OCI-LY3 (cell line): ENCODE measurements at regions not wholly inside any gene's neighbourhood (a gene's known extent, or its start where the extent isn't known, plus 50 kb on each side); places are given as distances from the start of the nearest gene placed in this dataset.

Experiments used
- H2AFZ ChIP-seq: fragments of 200-600, 300-600 bp; shearing (Covaris generic); 2 replicates; pipeline ENCODE4 v1.6.0; 2014; ENCODE audit warnings: antibody characterized with exemption, low read depth, low read length
- H3K27ac ChIP-seq: fragments of 200-600, 300-600 bp; sonication (generic); 2 replicates; pipeline ENCODE4 v1.5.1; 2014; ENCODE audit warnings: mild to moderate bottlenecking, low read length, moderate library complexity, mixed read lengths
- H3K27me3 ChIP-seq: fragments of 200-600, 300-600 bp; sonication (generic); 2 replicates; pipeline ENCODE4 v1.6.1; 2014; ENCODE audit warnings: low read depth, low read length, mixed read lengths
- H3K36me3 ChIP-seq: fragments of 200-600, 300-600 bp; sonication (generic); replicated peaks from 2 replicates; pipeline ENCODE3; 2014; ENCODE audit warnings: low read depth, low read length, mixed read lengths
- H3K4me1 ChIP-seq: fragments of 300-600, 200-600 bp; sonication (generic); 2 replicates; pipeline ENCODE4 v1.6.1; 2014; ENCODE audit warnings: low read length, mixed read lengths
- H3K4me2 ChIP-seq: fragments of 200-600, 300-600 bp; sonication (generic); 2 replicates; pipeline ENCODE4 v1.6.1; 2014; ENCODE audit warnings: low read length, mixed read lengths
- H3K4me3 ChIP-seq: fragments of 300-600, 200-600 bp; sonication (generic); 2 replicates; pipeline ENCODE4 v1.5.1; 2014; ENCODE audit warnings: antibody characterized with exemption, mild to moderate bottlenecking, low read length, moderate library complexity
- H3K79me2 ChIP-seq: fragments of 300-600, 200-600 bp; shearing (Covaris generic); 2 replicates; pipeline ENCODE4 v1.6.1; 2014; ENCODE audit warnings: mild to moderate bottlenecking, low read length, mixed read lengths
- H3K9ac ChIP-seq: fragments of 300-600, 200-600 bp; shearing (Covaris generic); 2 replicates; pipeline ENCODE4 v1.6.0; 2014; ENCODE audit warnings: mild to moderate bottlenecking, low read length, moderate library complexity
- H3K9me3 ChIP-seq: fragments of 200-600, 300-600 bp; shearing (Covaris generic); 2 replicates; pipeline ENCODE4 v1.6.1; 2014; ENCODE audit warnings: low read length, mixed read lengths; ENCODE audit not compliant: insufficient read depth
- H4K20me1 ChIP-seq: fragments of 200-600, 300-600 bp; sonication (generic); 2 replicates; pipeline ENCODE4 v1.6.1; 2016; ENCODE audit warnings: low read length, mixed read lengths; ENCODE audit not compliant: insufficient read depth
- EZH2phosphoT487 ChIP-seq: fragments of 200-600 bp; shearing (Covaris generic); IDR thresholded peaks from 2 replicates; pipeline ENCODE4 v1.6.1; 2018; ENCODE audit warnings: antibody characterized with exemption, mixed run types, low read depth
- TF ChIP-seq, protein P1 (sequence below): fragments of 200-600, 300-600 bp; sonication (generic); IDR thresholded peaks from 2 replicates; pipeline ENCODE4 v1.5.1; 2014; ENCODE audit warnings: antibody characterized with exemption, low read length, low read depth

DNA sequence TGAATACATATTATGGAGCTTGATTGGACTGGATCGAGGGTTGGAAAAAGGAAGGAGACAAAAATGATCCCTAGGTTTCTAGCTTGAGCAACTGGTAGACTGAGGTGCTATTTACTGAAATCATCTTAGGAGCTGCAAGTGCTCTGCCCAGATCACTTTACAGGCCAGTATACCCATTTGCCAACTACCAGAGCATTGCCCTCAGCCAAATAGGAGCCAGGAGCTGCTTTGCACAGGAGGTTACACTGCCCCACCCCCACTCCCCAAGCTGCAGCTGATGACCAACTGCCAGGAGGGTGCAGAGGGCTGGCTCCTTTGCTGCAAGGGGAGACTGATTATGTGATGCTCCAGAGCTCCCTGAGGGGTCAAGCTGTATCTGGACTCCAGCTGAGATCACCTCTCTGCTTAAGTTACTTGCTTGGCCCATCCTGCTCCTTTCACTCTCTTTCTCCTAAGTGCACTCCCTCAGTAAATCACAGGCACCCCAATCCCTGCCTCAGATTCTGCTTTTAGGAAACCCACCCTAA is 275.4 kb downstream of the ZEB1 start:
- no peak overlapping the region for H3K9ac ChIP-seq
- H3K79me2 ChIP-seq, result no peaks in the 10 kb centered on the region
- no peaks in the 10 kb centered on the region for H3K27me3 ChIP-seq
- TF ChIP-seq EZH2phosphoT487, result no peak
- TF ChIP-seq, protein P1, sequence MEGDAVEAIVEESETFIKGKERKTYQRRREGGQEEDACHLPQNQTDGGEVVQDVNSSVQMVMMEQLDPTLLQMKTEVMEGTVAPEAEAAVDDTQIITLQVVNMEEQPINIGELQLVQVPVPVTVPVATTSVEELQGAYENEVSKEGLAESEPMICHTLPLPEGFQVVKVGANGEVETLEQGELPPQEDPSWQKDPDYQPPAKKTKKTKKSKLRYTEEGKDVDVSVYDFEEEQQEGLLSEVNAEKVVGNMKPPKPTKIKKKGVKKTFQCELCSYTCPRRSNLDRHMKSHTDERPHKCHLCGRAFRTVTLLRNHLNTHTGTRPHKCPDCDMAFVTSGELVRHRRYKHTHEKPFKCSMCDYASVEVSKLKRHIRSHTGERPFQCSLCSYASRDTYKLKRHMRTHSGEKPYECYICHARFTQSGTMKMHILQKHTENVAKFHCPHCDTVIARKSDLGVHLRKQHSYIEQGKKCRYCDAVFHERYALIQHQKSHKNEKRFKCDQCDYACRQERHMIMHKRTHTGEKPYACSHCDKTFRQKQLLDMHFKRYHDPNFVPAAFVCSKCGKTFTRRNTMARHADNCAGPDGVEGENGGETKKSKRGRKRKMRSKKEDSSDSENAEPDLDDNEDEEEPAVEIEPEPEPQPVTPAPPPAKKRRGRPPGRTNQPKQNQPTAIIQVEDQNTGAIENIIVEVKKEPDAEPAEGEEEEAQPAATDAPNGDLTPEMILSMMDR, result no peak
- no peak overlapping the region for H3K4me2 ChIP-seq
- H3K4me3 ChIP-seq, result no peak overlapping the region
- H4K20me1 ChIP-seq, result no peaks in the 10 kb centered on the region
- H3K27ac ChIP-seq, result no peak overlapping the region
- peaks cover 16% of the 10 kb centered on the region for H3K4me1 ChIP-seq
- no peak overlapping the region for H2AFZ ChIP-seq
- peaks cover 2% of the 10 kb centered on the region; the same call in 1 of the 2 replicates for H3K9me3 ChIP-seq
- peaks cover 13% of the 10 kb centered on the region for H3K36me3 ChIP-seq

DNA sequence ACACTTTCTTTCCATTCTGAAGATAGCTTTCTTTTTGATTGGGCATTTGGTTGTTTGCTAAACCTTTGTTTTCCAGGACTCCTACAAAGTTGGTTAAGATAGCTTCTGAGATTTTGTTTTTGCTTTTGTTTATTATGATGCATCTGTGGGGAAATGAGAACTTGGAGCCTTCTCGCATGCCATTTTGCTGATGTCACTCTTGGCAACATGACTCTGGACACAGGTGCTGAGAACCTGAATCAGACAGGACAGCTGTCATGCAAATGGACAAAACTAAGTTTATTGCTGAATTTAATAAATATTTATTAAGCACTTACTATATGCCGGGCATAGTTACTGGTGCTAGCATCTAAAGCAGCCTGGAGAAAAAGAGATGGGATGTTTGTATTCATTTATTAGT is 274.1 kb downstream of the ZEB1 start:
- Histone ChIP-seq H4K20me1 (no peaks in the 10 kb centered on the region), H3K27ac (no peak overlapping the region), H3K9ac (no peak overlapping the region), H3K4me3 (no peak overlapping the region), H3K4me2 (no peak overlapping the region), H3K27me3 (no peaks in the 10 kb centered on the region), H2AFZ (no peak overlapping the region), H3K4me1 (peaks cover 16% of the 10 kb centered on the region), H3K9me3 (peaks cover 2% of the 10 kb centered on the region; the same call in 1 of the 2 replicates), H3K79me2 (no peaks in the 10 kb centered on the region), H3K36me3 (peaks cover 13% of the 10 kb centered on the region)
- TF ChIP-seq, protein P1, result no peak
- TF ChIP-seq EZH2phosphoT487, result no peak

DNA sequence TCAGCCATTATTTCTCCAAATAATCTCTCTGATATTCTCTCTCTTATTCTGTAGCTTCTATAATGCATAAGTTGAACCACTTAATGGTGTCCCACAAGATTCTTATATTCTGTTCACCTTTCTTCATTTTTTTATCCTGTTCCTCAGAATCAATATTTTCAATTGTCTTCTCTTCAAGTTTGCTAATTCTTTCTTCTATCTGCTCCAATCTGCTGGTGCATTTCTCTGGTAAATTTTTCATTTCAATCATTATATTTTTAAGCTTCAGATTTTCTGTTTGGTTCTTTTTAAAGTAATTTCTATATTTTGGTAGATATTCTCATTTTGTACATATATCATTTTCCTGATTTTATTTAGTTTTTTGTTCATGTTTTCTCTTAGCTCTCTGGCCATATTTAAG is 272.6 kb downstream of the ZEB1 start:
- no peaks in the 10 kb centered on the region for H4K20me1 ChIP-seq
- no peak overlapping the region for H3K27ac ChIP-seq
- no peak overlapping the region for H3K4me3 ChIP-seq
- no peaks in the 10 kb centered on the region for H3K79me2 ChIP-seq
- peaks cover 16% of the 10 kb centered on the region for H3K4me1 ChIP-seq
- no peak overlapping the region for H3K9ac ChIP-seq
- no peak overlapping the region for H3K4me2 ChIP-seq
- peaks cover 13% of the 10 kb centered on the region for H3K36me3 ChIP-seq
- no peaks in the 10 kb centered on the region for H3K27me3 ChIP-seq
- peaks cover 2% of the 10 kb centered on the region; the same call in 1 of the 2 replicates for H3K9me3 ChIP-seq
- H2AFZ ChIP-seq, result no peak overlapping the region
- TF ChIP-seq EZH2phosphoT487, result no peak
- TF ChIP-seq, protein P1, result no peak

DNA sequence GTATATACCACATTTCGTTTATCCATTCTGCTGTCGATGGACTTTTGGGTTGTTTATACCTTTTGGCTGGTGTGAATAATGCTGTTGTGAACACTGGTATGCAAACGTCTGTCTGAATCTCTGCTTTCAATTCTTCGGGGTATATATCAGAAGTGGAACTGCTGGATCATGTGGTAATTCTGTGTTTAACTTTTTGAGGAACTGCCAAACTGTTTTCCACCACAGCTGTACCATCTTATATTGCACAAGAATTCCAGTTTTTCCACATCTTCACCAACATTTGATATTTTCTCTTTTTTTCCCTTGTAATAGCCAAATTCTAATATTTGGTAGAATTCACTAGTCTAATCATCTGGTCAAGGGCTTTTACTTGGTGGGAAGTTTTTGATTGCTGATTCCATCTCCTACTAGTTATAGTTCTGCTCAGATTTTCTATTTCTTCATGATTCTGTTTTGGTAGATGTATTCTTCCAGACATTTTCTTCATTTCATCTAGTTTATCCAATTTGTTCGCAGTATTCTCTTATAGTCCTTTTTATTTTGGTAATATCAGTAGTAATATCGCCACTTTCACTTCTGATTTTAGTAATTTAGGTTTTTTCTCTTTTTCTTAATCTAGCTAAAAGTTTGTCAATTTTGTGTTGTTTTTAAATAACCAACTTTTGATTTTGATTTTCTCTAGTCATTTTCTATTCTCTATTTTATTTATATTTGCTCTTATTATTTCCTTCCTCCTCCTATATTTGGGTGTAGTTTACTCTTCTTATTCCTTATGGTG is 271.2 kb downstream of the ZEB1 start:
- H3K27ac ChIP-seq, result no peak overlapping the region
- no peak for TF ChIP-seq EZH2phosphoT487
- TF ChIP-seq, protein P1, result no peak
- no peak overlapping the region for H3K4me3 ChIP-seq
- H2AFZ ChIP-seq, result no peak overlapping the region
- peaks cover 13% of the 10 kb centered on the region for H3K36me3 ChIP-seq
- H3K27me3 ChIP-seq, result no peaks in the 10 kb centered on the region
- H3K4me2 ChIP-seq, result peak overlapping the region; percentile 34
- no peaks in the 10 kb centered on the region for H4K20me1 ChIP-seq
- no peaks in the 10 kb centered on the region for H3K79me2 ChIP-seq
- H3K9ac ChIP-seq, result no peak overlapping the region
- H3K9me3 ChIP-seq, result peaks cover 2% of the 10 kb centered on the region; the same call in 1 of the 2 replicates
- H3K4me1 ChIP-seq, result peaks cover 16% of the 10 kb centered on the region
